OCI-LY3 (cell line): ENCODE measurements at regions not wholly inside any gene's neighbourhood (a gene's known extent, or its start where the extent isn't known, plus 50 kb on each side); places are given as distances from the start of the nearest gene placed in this dataset.

Source experiments
- CTCF ChIP-seq: fragments of 200-600, 300-600 bp; sonication (generic); IDR thresholded peaks from 2 replicates; pipeline ENCODE4 v1.5.1; 2014; ENCODE audit warnings: antibody characterized with exemption, low read length, low read depth
- EZH2phosphoT487 ChIP-seq: fragments of 200-600 bp; shearing (Covaris generic); IDR thresholded peaks from 2 replicates; pipeline ENCODE4 v1.6.1; 2018; ENCODE audit warnings: antibody characterized with exemption, mixed run types, low read depth

GRCh38 chr9:20009606-20010005 lies 220.8 kb upstream of the SLC24A2 start:
- TF ChIP-seq CTCF (no peak), EZH2phosphoT487 (no peak)
